ENCODE measurements at regions not wholly inside any gene's neighbourhood (a gene's known extent, or its start where the extent isn't known, plus 50 kb on each side); places are given as distances from the start of the nearest gene placed in this dataset.

DNA sequence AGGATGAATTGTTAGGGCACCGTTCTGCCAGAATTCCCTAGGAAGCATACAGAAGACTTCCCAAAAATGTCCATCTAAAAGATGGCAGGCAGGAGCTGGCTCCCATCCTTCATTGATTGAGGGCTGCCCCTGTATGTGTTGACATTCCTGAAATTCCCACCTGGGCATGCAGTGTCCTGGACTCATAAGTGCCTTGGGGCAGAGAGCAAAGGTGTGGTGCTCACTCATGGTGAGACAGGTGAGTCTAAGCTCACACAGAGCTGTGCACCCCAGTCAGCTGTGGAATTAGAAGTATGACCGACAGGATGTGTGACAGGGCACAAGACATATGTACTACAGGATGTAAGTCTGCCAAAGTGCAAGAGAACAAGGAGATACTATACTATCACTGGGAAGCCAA, 271.9 kb downstream of the MID1IP1 start:
- no peak overlapping the region for H2BK120ac ChIP-seq (ENCODE audit: low read depth, low read length, poor library complexity, severe bottlenecking)
- no peak overlapping the region for H4K5ac ChIP-seq (ENCODE audit: insufficient read length, low read depth, low read length)
- H2BK15ac ChIP-seq (ENCODE audit: low read depth, low read length) = no peak overlapping the region
- no CpG with 5 or more reads among the region's 2 CpGs for WGBS (ENCODE audit: extremely low coverage, insufficient read length, low lambda C conversion rate)
- DNase-seq = no peak
- H3K27me3 ChIP-seq (ENCODE audit: insufficient read depth, low read length) = no peaks in the 10 kb centered on the region
- H4K20me1 ChIP-seq (ENCODE audit: control insufficient read depth, insufficient read depth, insufficient read length) = no peaks in the 10 kb centered on the region
- H3K9me3 ChIP-seq (ENCODE audit: control insufficient read depth, low read depth, low read length) = no peaks in the 10 kb centered on the region
- no peak overlapping the region for H2BK12ac ChIP-seq (ENCODE audit: insufficient read length, low read depth, low read length)
- H3T11ph ChIP-seq (ENCODE audit: low read length) = no peak overlapping the region
- TF ChIP-seq, protein P1, sequence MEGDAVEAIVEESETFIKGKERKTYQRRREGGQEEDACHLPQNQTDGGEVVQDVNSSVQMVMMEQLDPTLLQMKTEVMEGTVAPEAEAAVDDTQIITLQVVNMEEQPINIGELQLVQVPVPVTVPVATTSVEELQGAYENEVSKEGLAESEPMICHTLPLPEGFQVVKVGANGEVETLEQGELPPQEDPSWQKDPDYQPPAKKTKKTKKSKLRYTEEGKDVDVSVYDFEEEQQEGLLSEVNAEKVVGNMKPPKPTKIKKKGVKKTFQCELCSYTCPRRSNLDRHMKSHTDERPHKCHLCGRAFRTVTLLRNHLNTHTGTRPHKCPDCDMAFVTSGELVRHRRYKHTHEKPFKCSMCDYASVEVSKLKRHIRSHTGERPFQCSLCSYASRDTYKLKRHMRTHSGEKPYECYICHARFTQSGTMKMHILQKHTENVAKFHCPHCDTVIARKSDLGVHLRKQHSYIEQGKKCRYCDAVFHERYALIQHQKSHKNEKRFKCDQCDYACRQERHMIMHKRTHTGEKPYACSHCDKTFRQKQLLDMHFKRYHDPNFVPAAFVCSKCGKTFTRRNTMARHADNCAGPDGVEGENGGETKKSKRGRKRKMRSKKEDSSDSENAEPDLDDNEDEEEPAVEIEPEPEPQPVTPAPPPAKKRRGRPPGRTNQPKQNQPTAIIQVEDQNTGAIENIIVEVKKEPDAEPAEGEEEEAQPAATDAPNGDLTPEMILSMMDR (conservative IDR thresholded peaks at IDR 0.05) = no peak
- H3K9ac ChIP-seq (ENCODE audit: extremely low read depth, insufficient read length, low read length) = no peak overlapping the region
- H4K8ac ChIP-seq (replicated peaks; ENCODE audit: insufficient read length, low read depth, low read length) = no peak overlapping the region
- no peak overlapping the region for H3K23ac ChIP-seq (ENCODE audit: insufficient read length, low read depth, low read length)
- H3K18ac ChIP-seq (ENCODE audit: insufficient read length, low read depth, low read length) = no peak overlapping the region
- H3K27ac ChIP-seq (ENCODE audit: insufficient read length, low read depth, low read length) = no peak overlapping the region
- H3K27ac Mint-ChIP-seq = no peak overlapping the region
- H3K36me3 Mint-ChIP-seq (ENCODE audit: insufficient read depth in 1 of 3, low read depth in 3 of 3) = peaks cover 5 to 12% (median 8%) of the 10 kb centered on the region in 3 experiments; a peak in 6 of 7 replicates
- H3K14ac ChIP-seq (ENCODE audit: insufficient read depth, low read length) = no peak overlapping the region
- H3K27me3 Mint-ChIP-seq (ENCODE audit: low read depth) = no peaks in the 10 kb centered on the region; the same call in 1 of the 2 replicates
- H3K23me2 ChIP-seq (ENCODE audit: insufficient read length, low read depth, low read length, poor library complexity, severe bottlenecking) = no peaks in the 10 kb centered on the region
- no peak overlapping the region for H2BK5ac ChIP-seq (ENCODE audit: insufficient read length, low read length)
- H3K79me2 ChIP-seq (ENCODE audit: insufficient read depth, low read length) = no peaks in the 10 kb centered on the region
- H3K4me1 ChIP-seq (ENCODE audit: insufficient read depth, low read length) = no peaks in the 10 kb centered on the region; the same call in 1 of the 2 replicates
- H3K56ac ChIP-seq (ENCODE audit: insufficient read length, low read depth, low read length) = no peak overlapping the region
- H3K4me1 Mint-ChIP-seq = peaks cover 5 to 8% of the 10 kb centered on the region in 2 experiments
- peaks cover 61 to 65% of the 10 kb centered on the region in 2 experiments for H3K9me3 Mint-ChIP-seq
- no peak overlapping the region for H2BK20ac ChIP-seq (ENCODE audit: low read depth, low read length, poor library complexity, severe bottlenecking)
- H3K4me2 ChIP-seq (ENCODE audit: insufficient read depth, insufficient read length, low read length) = no peak overlapping the region
- H3K79me1 ChIP-seq (ENCODE audit: insufficient read depth, low read depth, low read length, poor library complexity, severe bottlenecking) = no peaks in the 10 kb centered on the region
- no peak overlapping the region for H2AK5ac ChIP-seq (ENCODE audit: insufficient read length, low read length)
- no peak overlapping the region for H3K4me3 Mint-ChIP-seq
- no peak overlapping the region for H3K4ac ChIP-seq (ENCODE audit: low read depth, low read length)
- H2AFZ ChIP-seq (ENCODE audit: low read length) = no peak overlapping the region
- H4K91ac ChIP-seq (ENCODE audit: insufficient read length, low read depth, low read length) = no peak overlapping the region

All from H9 (cell line).